GM23248 (cell line): ENCODE measurements at regions not wholly inside any gene's neighbourhood (a gene's known extent, or its start where the extent isn't known, plus 50 kb on each side); places are given as distances from the start of the nearest gene placed in this dataset.

Experiments
- DNase-seq: peaks from one replicate; pipeline ENCODE4 v3.0.0-alpha.2; 2015
- H2AFZ ChIP-seq: fragments of 200-600 bp; sonication (generic); 2 replicates; pipeline ENCODE4 v1.6.1; 2016; ENCODE audit warnings: antibody characterized with exemption
- H3F3A ChIP-seq: fragments of 200-600 bp; sonication (generic); 2 replicates; pipeline ENCODE4 v1.6.1; 2016; ENCODE audit warnings: mild to moderate bottlenecking, antibody characterized with exemption, mixed run types; ENCODE audit not compliant: insufficient read depth
- H3K27ac ChIP-seq: fragments of 200-600 bp; sonication (generic); 2 replicates; pipeline ENCODE4 v1.5.1; 2016; ENCODE audit warnings: mild to moderate bottlenecking
- H3K27me3 ChIP-seq: fragments of 200-600 bp; sonication (generic); replicated peaks from 2 replicates; pipeline ENCODE4 v1.6.1; 2016; ENCODE audit warnings: mild to moderate bottlenecking; ENCODE audit not compliant: insufficient read depth
- H3K36me3 ChIP-seq: fragments of 200-600 bp; sonication (generic); 2 replicates; pipeline ENCODE4 v1.6.1; 2016; ENCODE audit warnings: low read depth, mild to moderate bottlenecking
- H3K4me1 ChIP-seq: fragments of 200-600 bp; sonication (generic); 2 replicates; pipeline ENCODE4 v1.6.1; 2016; ENCODE audit warnings: mild to moderate bottlenecking; ENCODE audit not compliant: insufficient read depth
- H3K4me2 ChIP-seq: fragments of 200-600 bp; sonication (generic); one replicate; pipeline ENCODE4 v1.6.1; 2016; ENCODE audit warnings: mild to moderate bottlenecking; ENCODE audit not compliant: unreplicated experiment
- H3K4me3 ChIP-seq: fragments of 200-600 bp; sonication (generic); 2 replicates; pipeline ENCODE4 v1.5.1; 2016; ENCODE audit warnings: mild to moderate bottlenecking
- H3K79me2 ChIP-seq: fragments of 200-600 bp; sonication (generic); 2 replicates; pipeline ENCODE4 v1.6.1; 2016; ENCODE audit warnings: mild to moderate bottlenecking; ENCODE audit not compliant: insufficient read depth
- H3K9ac ChIP-seq: fragments of 200-600 bp; sonication (generic); 2 replicates; pipeline ENCODE4 v1.6.1; 2016; ENCODE audit warnings: mild to moderate bottlenecking
- H3K9me2 ChIP-seq: fragments of 200-600 bp; sonication (generic); 2 replicates; pipeline ENCODE4 v1.6.1; 2016; ENCODE audit warnings: mixed run types, mild to moderate bottlenecking, moderate library complexity; ENCODE audit not compliant: insufficient read depth
- H3K9me3 ChIP-seq: fragments of 200-600 bp; sonication (generic); one replicate; pipeline ENCODE4 v1.6.1; 2017; ENCODE audit warnings: low read depth
- H4K20me1 ChIP-seq: fragments of 200-600 bp; sonication (generic); 2 replicates; pipeline ENCODE4 v1.6.0; 2016; ENCODE audit not compliant: insufficient read depth
- EZH2 ChIP-seq: fragments of 200-600 bp; sonication (generic); IDR thresholded peaks from 2 replicates; pipeline ENCODE4 v1.6.1; 2018; ENCODE audit warnings: antibody characterized with exemption, mild to moderate bottlenecking; ENCODE audit not compliant: insufficient read depth, poor library complexity, severe bottlenecking
- EZH2phosphoT487 ChIP-seq: fragments of 200-600 bp; sonication (generic); IDR thresholded peaks from 2 replicates; pipeline ENCODE4 v1.6.1; 2018; ENCODE audit warnings: antibody characterized with exemption, moderate library complexity, mild to moderate bottlenecking, low read depth; ENCODE audit not compliant: insufficient read depth
- WGBS, 2 experiments: methylation state at CpG; one replicate each; pipeline ENCODE4 v1.1.6; 2015 to 2017; ENCODE audit warnings: low lambda C conversion rate in 2 of 2, low coverage in 1 of 2; ENCODE audit errors: missing lambda C conversion rate in 2 of 2; 5-methylcytosine and 5-hydroxymethylcytosine counted together
- in situ Hi-C: fragments of 300-500 bp; cut with MboI; formaldehyde crosslinking; loops from 2 replicates; pipeline ENCODE4 v1.15.0; 2020

- no peak for TF ChIP-seq EZH2phosphoT487
- TF ChIP-seq EZH2, result no peak
- Histone ChIP-seq H3K79me2 (no peaks in the 10 kb centered on the region), H2AFZ (no peak overlapping the region), H3K27ac (no peak overlapping the region), H3K4me1 (no peaks in the 10 kb centered on the region), H3K36me3 (no peaks in the 10 kb centered on the region), H3K9me2 (no peaks in the 10 kb centered on the region), H3K27me3 (no peaks in the 10 kb centered on the region), H3K9ac (no peak overlapping the region), H3F3A (no peaks in the 10 kb centered on the region), H4K20me1 (no peaks in the 10 kb centered on the region), H3K9me3 (no peaks in the 10 kb centered on the region), H3K4me2 (no peak overlapping the region), H3K4me3 (no peak overlapping the region)
- DNase-seq, result no peak
- WGBS, 2 experiments, result 39 to 43% methylated on average over 4 of the region's 4 CpGs
- in situ Hi-C loops, result no loop called here
Measured at GRCh38 chr14:47935332-47935731, 259.9 kb upstream of the MDGA2 start.

- Histone ChIP-seq H4K20me1 (no peaks in the 10 kb centered on the region), H3K27ac (no peak overlapping the region), H3K4me3 (no peak overlapping the region), H3K79me2 (no peaks in the 10 kb centered on the region), H3K9me3 (no peaks in the 10 kb centered on the region), H3K9ac (no peak overlapping the region), H3K4me2 (no peak overlapping the region), H3K36me3 (no peaks in the 10 kb centered on the region), H2AFZ (no peak overlapping the region), H3K27me3 (no peaks in the 10 kb centered on the region), H3K4me1 (no peaks in the 10 kb centered on the region), H3K9me2 (no peaks in the 10 kb centered on the region), H3F3A (no peaks in the 10 kb centered on the region)
- no peak for DNase-seq
- in situ Hi-C loops, result no loop called here
- TF ChIP-seq EZH2 (no peak), EZH2phosphoT487 (no peak)
Measured at GRCh38 chr14:47929334-47929733, 253.9 kb upstream of the MDGA2 start.

GRCh38 chr14:47921133-47921532, 245.7 kb upstream of the MDGA2 start:
- no peaks in the 10 kb centered on the region for H4K20me1 ChIP-seq
- no peak for TF ChIP-seq EZH2
- no peak for TF ChIP-seq EZH2phosphoT487
- H3K4me1 ChIP-seq, result no peaks in the 10 kb centered on the region
- DNase-seq, result no peak
- no peaks in the 10 kb centered on the region for H3K9me2 ChIP-seq
- in situ Hi-C loops, result loop anchor here (25.0 kb wide), 1 partner anchor 1241 kb away; no protein-coding TSS in a partner anchor
- no peaks in the 10 kb centered on the region for H3K9me3 ChIP-seq
- no peak overlapping the region for H3K4me3 ChIP-seq
- H3F3A ChIP-seq, result no peaks in the 10 kb centered on the region
- no peak overlapping the region for H3K9ac ChIP-seq
- H2AFZ ChIP-seq, result no peak overlapping the region
- H3K79me2 ChIP-seq, result no peaks in the 10 kb centered on the region
- WGBS, 2 experiments, result 0 to 3% methylated on average over 1 of the region's 1 CpG
- no peak overlapping the region for H3K27ac ChIP-seq
- no peaks in the 10 kb centered on the region for H3K27me3 ChIP-seq
- H3K4me2 ChIP-seq, result no peak overlapping the region
- no peaks in the 10 kb centered on the region for H3K36me3 ChIP-seq

GRCh38 chr14:47919997-47920396, 244.6 kb upstream of the MDGA2 start:
- Histone ChIP-seq H3K9ac (no peak overlapping the region), H2AFZ (no peak overlapping the region), H3K27ac (no peak overlapping the region), H3K4me3 (no peak overlapping the region), H3K27me3 (no peaks in the 10 kb centered on the region), H3K4me2 (no peak overlapping the region), H3K4me1 (no peaks in the 10 kb centered on the region), H3K79me2 (no peaks in the 10 kb centered on the region), H3K9me3 (no peaks in the 10 kb centered on the region), H4K20me1 (no peaks in the 10 kb centered on the region), H3K36me3 (no peaks in the 10 kb centered on the region), H3F3A (no peaks in the 10 kb centered on the region), H3K9me2 (no peaks in the 10 kb centered on the region)
- in situ Hi-C loops, result loop anchor here (25.0 kb wide), 1 partner anchor 1242 kb away; no protein-coding TSS in a partner anchor
- TF ChIP-seq EZH2, result no peak
- TF ChIP-seq EZH2phosphoT487, result no peak
- DNase-seq, result no peak
- WGBS, 2 experiments, result 38 to 54% methylated on average over 6 of the region's 6 CpGs

- no peak overlapping the region for H3K4me2 ChIP-seq
- H4K20me1 ChIP-seq, result no peaks in the 10 kb centered on the region
- H3K27me3 ChIP-seq, result no peaks in the 10 kb centered on the region
- no peak overlapping the region for H2AFZ ChIP-seq
- no peaks in the 10 kb centered on the region for H3K36me3 ChIP-seq
- no peak for TF ChIP-seq EZH2
- no peak for TF ChIP-seq EZH2phosphoT487
- no peak overlapping the region for H3K27ac ChIP-seq
- in situ Hi-C loops, result loop anchor here (25.0 kb wide), 1 partner anchor 1243 kb away; no protein-coding TSS in a partner anchor
- no peaks in the 10 kb centered on the region for H3K9me3 ChIP-seq
- 51 to 63% methylated on average over 8 of the region's 8 CpGs for WGBS, 2 experiments
- H3K79me2 ChIP-seq, result no peaks in the 10 kb centered on the region
- no peak overlapping the region for H3K9ac ChIP-seq
- no peaks in the 10 kb centered on the region for H3K4me1 ChIP-seq
- H3K4me3 ChIP-seq, result no peak overlapping the region
- H3K9me2 ChIP-seq, result no peaks in the 10 kb centered on the region
- H3F3A ChIP-seq, result no peaks in the 10 kb centered on the region
- DNase-seq, result no peak
Measured at GRCh38 chr14:47919334-47919846, 244.0 kb upstream of the MDGA2 start.
